ENCODE measurements at regions not wholly inside any gene's neighbourhood (a gene's known extent, or its start where the extent isn't known, plus 50 kb on each side); places are given as distances from the start of the nearest gene placed in this dataset.

GRCh38 chr15:94709319-94709718 is 478.0 kb downstream of the MCTP2 start:
- Histone ChIP-seq H3K27ac (no peak overlapping the region), H3K36me3 (no peaks in the 10 kb centered on the region), H3K4me1 (no peaks in the 10 kb centered on the region), H3K9me3 (no peaks in the 10 kb centered on the region), H3K4me3 (no peak overlapping the region), H3K27me3 (no peaks in the 10 kb centered on the region)
- TF ChIP-seq POLR2A (IDR thresholded peaks at IDR 0.05): no peak
- no peak for TF ChIP-seq POLR2AphosphoS5 (IDR thresholded peaks at IDR 0.05)
- TF ChIP-seq CTCF (IDR thresholded peaks at IDR 0.05): no peak
- no peak for DNase-seq (ENCODE audit: low spot score in 2 of 2)
- intact Hi-C loops (cut with DNase I; ENCODE audit: low total_unique reads): no loop called here

- Histone ChIP-seq H3K27me3 (peaks cover 0 to 23% of the 10 kb centered on the region in 2 donors), H3K9me3 (no peaks in the 10 kb centered on the region), H3K4me3 (no peak overlapping the region), H3K4me1 (no peaks in the 10 kb centered on the region), H3K27ac (no peak overlapping the region), H3K36me3 (no peaks in the 10 kb centered on the region)
- no peak for DNase-seq (ENCODE audit: low spot score in 2 of 2)
- TF ChIP-seq POLR2AphosphoS5 (IDR thresholded peaks at IDR 0.05) (no peak), CTCF (IDR thresholded peaks at IDR 0.05) (no peak), POLR2A (IDR thresholded peaks at IDR 0.05) (no peak)
- intact Hi-C loops (cut with DNase I; ENCODE audit: low total_unique reads): no loop called here
Measured at GRCh38 chr15:94722024-94722636, 490.8 kb downstream of the MCTP2 start.

GRCh38 chr15:94723801-94724200 is 492.4 kb downstream of the MCTP2 start:
- Histone ChIP-seq H3K27ac (no peak overlapping the region), H3K36me3 (no peaks in the 10 kb centered on the region), H3K4me1 (no peaks in the 10 kb centered on the region), H3K9me3 (no peaks in the 10 kb centered on the region), H3K4me3 (no peak overlapping the region), H3K27me3 (peaks cover 0 to 23% of the 10 kb centered on the region in 2 donors)
- no peak for TF ChIP-seq POLR2AphosphoS5 (IDR thresholded peaks at IDR 0.05)
- no peak for TF ChIP-seq POLR2A (IDR thresholded peaks at IDR 0.05)
- no peak for TF ChIP-seq CTCF (IDR thresholded peaks at IDR 0.05)
- no peak for DNase-seq (ENCODE audit: low spot score in 2 of 2)
- intact Hi-C loops (cut with DNase I; ENCODE audit: low total_unique reads): no loop called here

- H3K36me3 ChIP-seq: no peaks in the 10 kb centered on the region
- no peaks in the 10 kb centered on the region for H3K27me3 ChIP-seq
- no peak overlapping the region for H3K4me3 ChIP-seq
- H3K27ac ChIP-seq: no peak overlapping the region
- no peak for DNase-seq (ENCODE audit: low spot score in 2 of 2)
- no peaks in the 10 kb centered on the region for H3K9me3 ChIP-seq
- no peak for TF ChIP-seq POLR2A (IDR thresholded peaks at IDR 0.05)
- TF ChIP-seq POLR2AphosphoS5 (IDR thresholded peaks at IDR 0.05): no peak
- no peak for TF ChIP-seq CTCF (IDR thresholded peaks at IDR 0.05)
- intact Hi-C loops (cut with DNase I; ENCODE audit: low total_unique reads): no loop called here
- H3K4me1 ChIP-seq: no peaks in the 10 kb centered on the region
Measured at GRCh38 chr15:94731286-94731685, 499.9 kb downstream of the MCTP2 start.

- Histone ChIP-seq H3K27ac (no peak overlapping the region), H3K4me3 (no peak overlapping the region), H3K36me3 (no peaks in the 10 kb centered on the region), H3K4me1 (no peaks in the 10 kb centered on the region), H3K27me3 (no peaks in the 10 kb centered on the region), H3K9me3 (no peaks in the 10 kb centered on the region)
- no peak for DNase-seq (ENCODE audit: low spot score in 2 of 2)
- TF ChIP-seq POLR2A (IDR thresholded peaks at IDR 0.05) (no peak), CTCF (IDR thresholded peaks at IDR 0.05) (no peak), POLR2AphosphoS5 (IDR thresholded peaks at IDR 0.05) (no peak)
- intact Hi-C loops (cut with DNase I; ENCODE audit: low total_unique reads): no loop called here
Measured at GRCh38 chr15:94734460-94734859, 503.1 kb downstream of the MCTP2 start.
